K562 (cell line): ENCODE measurements at regions not wholly inside any gene's neighbourhood (a gene's known extent, or its start where the extent isn't known, plus 50 kb on each side); places are given as distances from the start of the nearest gene placed in this dataset.

ENCODE experiments used
- CBX3 ChIP-seq, 2 experiments: IDR thresholded peaks; 1 replicate in 1 of 2; 2 replicates in 1 of 2; pipeline ENCODE4 v1.6.1; 2012; ENCODE audit warnings: inconsistent platforms in 2 of 2, low read length in 2 of 2, borderline replicate concordance in 1 of 2, control low read depth in 1 of 2
- CCAR2 ChIP-seq: fragments of 200-400 bp; formaldehyde crosslinking; IDR thresholded peaks from 2 replicates; pipeline ENCODE4 v1.6.1; 2017; ENCODE audit warnings: mild to moderate bottlenecking, low read depth, low read length
- CHD2 ChIP-seq: IDR thresholded peaks from 2 replicates; pipeline ENCODE4 v1.6.1; 2011; ENCODE audit warnings: low read depth, low read length
- DDX20 ChIP-seq: fragments of 450-650 bp; IDR thresholded peaks from 2 replicates; pipeline ENCODE4 v1.6.1; 2016; ENCODE audit warnings: missing genetic modification characterization, low read depth, mild to moderate bottlenecking, missing compliant biosample characterization, moderate library complexity
- E2F3 ChIP-seq: fragments of 250-450 bp; sonication (Bioruptor Pico); IDR thresholded peaks from 2 replicates; pipeline ENCODE4 v1.4.0; 2020; ENCODE audit warnings: mild to moderate bottlenecking
- EP400 ChIP-seq: fragments of 450-650 bp; IDR thresholded peaks from 2 replicates; pipeline ENCODE4 v1.6.1; 2017; ENCODE audit warnings: antibody characterized with exemption, mild to moderate bottlenecking, moderate library complexity
- EWSR1 ChIP-seq: fragments of 450-650 bp; IDR thresholded peaks from 2 replicates; pipeline ENCODE4 v1.6.1; 2018; ENCODE audit warnings: borderline replicate concordance, mild to moderate bottlenecking, low read depth, moderate library complexity; ENCODE audit not compliant: partially characterized antibody
- FOSL1 ChIP-seq: fragments of 200-800 bp; sonication (Bioruptor generic); conservative IDR thresholded peaks from 2 replicates; pipeline ENCODE4 v1.6.1; 2016; ENCODE audit warnings: missing genetic modification characterization, missing compliant biosample characterization
- HDAC3 ChIP-seq: fragments of 450-650 bp; IDR thresholded peaks from 2 replicates; pipeline ENCODE4 v1.6.1; 2018; ENCODE audit warnings: borderline replicate concordance, mild to moderate bottlenecking, moderate library complexity; ENCODE audit not compliant: partially characterized antibody
- KAT7 ChIP-seq: sonication (generic); formaldehyde crosslinking; IDR thresholded peaks from 2 replicates; pipeline ENCODE4 v1.8.0; 2022; ENCODE audit warnings: missing genetic modification reagents, mild to moderate bottlenecking, borderline replicate concordance
- KAT8 ChIP-seq: fragments of 450-650 bp; IDR thresholded peaks from 2 replicates; pipeline ENCODE4 v1.6.1; 2016; ENCODE audit warnings: low read depth, mild to moderate bottlenecking
- KHSRP ChIP-seq: fragments of 450-650 bp; IDR thresholded peaks from 2 replicates; pipeline ENCODE4 v1.6.1; 2017
- MTA3 ChIP-seq: fragments of 450-650 bp; formaldehyde crosslinking; IDR thresholded peaks from 2 replicates; pipeline ENCODE4 v1.6.1; 2017; ENCODE audit warnings: mild to moderate bottlenecking, borderline replicate concordance
- NEUROD1 ChIP-seq: fragments of 150-350 bp; IDR thresholded peaks from 2 replicates; pipeline ENCODE4 v1.6.1; 2014; ENCODE audit warnings: borderline replicate concordance, low read length, low read depth; ENCODE audit not compliant: partially characterized antibody
- RBM14 ChIP-seq: fragments of 200-400 bp; formaldehyde crosslinking; IDR thresholded peaks from 2 replicates; pipeline ENCODE4 v1.6.1; 2018; ENCODE audit warnings: low read depth, mild to moderate bottlenecking, low read length, moderate library complexity, borderline replicate concordance; ENCODE audit not compliant: insufficient read depth
- SAFB2 ChIP-seq: fragments of 200-400 bp; formaldehyde crosslinking; IDR thresholded peaks from 2 replicates; pipeline ENCODE4 v1.6.1; 2018; ENCODE audit warnings: borderline replicate concordance, low read length, low read depth, moderate library complexity; ENCODE audit not compliant: severe bottlenecking
- SMC3 ChIP-seq: conservative IDR thresholded peaks from 2 replicates; pipeline ENCODE4 v1.6.1; 2011; ENCODE audit warnings: low read depth, low read length, improper control_type of control experiment; ENCODE audit not compliant: insufficient read depth
- SNRNP70 ChIP-seq: fragments of 200-400 bp; formaldehyde crosslinking; optimal IDR thresholded peaks from 2 replicates; pipeline ENCODE3; 2017; ENCODE audit warnings: low read depth, low read length
- SOX6 ChIP-seq: fragments of 450-650 bp; IDR thresholded peaks from 2 replicates; pipeline ENCODE4 v1.6.1; 2014; ENCODE audit warnings: mild to moderate bottlenecking
- TAF1 ChIP-seq: IDR thresholded peaks from 2 replicates; pipeline ENCODE4 v1.6.1; 2011; ENCODE audit warnings: mild to moderate bottlenecking, low read length, moderate library complexity; ENCODE audit not compliant: insufficient read depth, control insufficient read depth, severe bottlenecking; ENCODE audit errors: extremely low read depth
- TBP ChIP-seq: optimal IDR thresholded peaks from 2 replicates; pipeline ENCODE3; 2011; ENCODE audit warnings: low read depth, low read length, improper control_type of control experiment
- TRIM28 ChIP-seq: fragments of 450-650 bp; IDR thresholded peaks from 2 replicates; pipeline ENCODE4 v1.6.1; 2017
- VEZF1 ChIP-seq: fragments of 200-800 bp; sonication (Bioruptor generic); IDR thresholded peaks from 2 replicates; pipeline ENCODE4 v1.6.1; 2017; ENCODE audit warnings: missing genetic modification characterization, missing compliant biosample characterization
- ZNF143 ChIP-seq: sonication (generic); formaldehyde crosslinking; IDR thresholded peaks from 2 replicates; pipeline ENCODE4 v1.9.0; 2022; ENCODE audit warnings: mild to moderate bottlenecking, missing genetic modification reagents
- ZNF24 ChIP-seq: fragments of 450-650 bp; IDR thresholded peaks from 2 replicates; pipeline ENCODE4 v1.6.1; 2016
- ZNF263 ChIP-seq: sonication (generic); formaldehyde crosslinking; IDR thresholded peaks from 2 replicates; pipeline ENCODE4 v1.8.0; 2022; ENCODE audit warnings: mild to moderate bottlenecking, missing genetic modification reagents, borderline replicate concordance
- ZNF589 ChIP-seq: fragments of 200-800 bp; sonication (Bioruptor generic); IDR thresholded peaks from 2 replicates; pipeline ENCODE4 v1.6.1; 2016; ENCODE audit warnings: low read depth, missing genetic modification characterization, missing compliant biosample characterization
- TF ChIP-seq, protein P1 (sequence below): fragments of 250-450 bp; sonication (Bioruptor Pico); IDR thresholded peaks from 2 replicates; pipeline ENCODE4 v1.4.0; 2020; ENCODE audit warnings: mild to moderate bottlenecking

DNA sequence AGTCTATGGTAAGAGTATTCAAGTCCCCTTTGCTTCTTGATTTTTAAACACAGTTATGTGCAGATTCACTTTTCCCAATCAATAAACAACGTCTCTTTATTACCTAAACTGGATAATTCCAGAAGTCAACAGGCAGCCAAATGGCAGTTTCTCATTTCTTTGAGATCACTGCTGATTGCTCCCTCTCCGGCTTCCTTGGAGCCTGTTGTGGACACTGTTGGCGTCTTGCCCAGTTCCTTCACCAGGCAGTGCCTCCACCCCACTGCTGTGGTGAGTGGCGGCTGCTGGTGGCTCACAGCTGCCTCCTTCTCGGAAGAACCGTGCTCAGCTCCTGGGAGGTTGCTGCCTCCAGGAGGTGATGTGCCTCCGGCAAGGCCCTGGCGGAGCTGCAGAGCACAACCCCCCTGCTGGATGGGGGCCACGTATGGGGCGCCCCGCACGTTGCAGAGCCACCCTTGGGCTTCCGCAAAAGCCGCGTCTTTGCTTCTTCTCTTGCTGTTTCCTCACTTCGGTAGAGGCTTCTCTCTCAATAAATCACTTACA is 105.1 kb upstream of the CNKSR3 start (continued):
- TF ChIP-seq MTA3 (peak; percentile 89; the same call in 1 of the 2 replicates), ZNF24 (peak; percentile 69; the same call in 1 of the 2 replicates), SAFB2 (no peak), FOSL1 (tag) (no peak), TAF1 (peak; percentile 25), KAT7 (CRISPR knock-in tag) (no peak), SOX6 (peak; percentile 72; the same call in 1 of the 2 replicates), ZNF263 (no peak), NEUROD1 (no peak), E2F3 (CRISPR knock-in tag) (no peak), SNRNP70 (no peak), TBP (peak; percentile 31), HDAC3 (peak; percentile 42), TRIM28 (peak; percentile 80), SMC3 (peak; percentile 56; the same call in 1 of the 2 replicates), RBM14 (no peak), EP400 (peak; percentile 50), CHD2 (peak; percentile 47; the same call in 1 of the 2 replicates), CCAR2 (no peak), EWSR1 (no peak), CBX3 (IDR thresholded peaks at IDR 0.05; ENCODE audit: borderline replicate concordance in 1 of 2, low read length in 2 of 2) (peak in 1 of 2 experiments; percentile 93; a peak in 1 of 3 replicates), ZNF143 (CRISPR knock-in tag) (no peak), ZNF589 (no peak), KAT8 (no peak), DDX20 (tag) (no peak), KHSRP (no peak), VEZF1 (CRISPR knock-in tag) (peak; percentile 84)
- TF ChIP-seq, protein P1, sequence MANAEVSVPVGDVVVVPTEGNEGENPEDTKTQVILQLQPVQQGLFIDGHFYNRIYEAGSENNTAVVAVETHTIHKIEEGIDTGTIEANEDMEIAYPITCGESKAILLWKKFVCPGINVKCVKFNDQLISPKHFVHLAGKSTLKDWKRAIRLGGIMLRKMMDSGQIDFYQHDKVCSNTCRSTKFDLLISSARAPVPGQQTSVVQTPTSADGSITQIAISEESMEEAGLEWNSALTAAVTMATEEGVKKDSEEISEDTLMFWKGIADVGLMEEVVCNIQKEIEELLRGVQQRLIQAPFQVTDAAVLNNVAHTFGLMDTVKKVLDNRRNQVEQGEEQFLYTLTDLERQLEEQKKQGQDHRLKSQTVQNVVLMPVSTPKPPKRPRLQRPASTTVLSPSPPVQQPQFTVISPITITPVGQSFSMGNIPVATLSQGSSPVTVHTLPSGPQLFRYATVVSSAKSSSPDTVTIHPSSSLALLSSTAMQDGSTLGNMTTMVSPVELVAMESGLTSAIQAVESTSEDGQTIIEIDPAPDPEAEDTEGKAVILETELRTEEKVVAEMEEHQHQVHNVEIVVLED, result 0 out of 2 replicates have a peak, but pooled peaks have one; percentile 42
